Liver (tissue), 3 donors: ENCODE measurements at regions not wholly inside any gene's neighbourhood (a gene's known extent, or its start where the extent isn't known, plus 50 kb on each side); places are given as distances from the start of the nearest gene placed in this dataset.

Experiments used
- CTCF ChIP-seq: fragments of 150-350 bp; IDR thresholded peaks from 2 replicates; pipeline ENCODE4 v1.5.1; 2017; ENCODE audit warnings: improper control_type of control experiment, low read depth, low read length; ENCODE audit not compliant: missing input control
- EGR1 ChIP-seq, 2 donors: IDR thresholded peaks; 2 replicates each; pipeline ENCODE4 v1.6.1; 2016 to 2018; ENCODE audit warnings: antibody characterized with exemption in 2 of 2, low read depth in 2 of 2
- MAX ChIP-seq: IDR thresholded peaks from 2 replicates; pipeline ENCODE4 v1.6.1; 2016; ENCODE audit warnings: antibody characterized with exemption
- RAD21 ChIP-seq, 2 donors: IDR thresholded peaks; 2 replicates each; pipeline ENCODE4 v1.6.1; 2016; ENCODE audit warnings: antibody characterized with exemption in 2 of 2, mild to moderate bottlenecking in 2 of 2
- REST ChIP-seq: IDR thresholded peaks from 2 replicates; pipeline ENCODE4 v1.6.1; 2016; ENCODE audit warnings: antibody characterized with exemption, mild to moderate bottlenecking
- RXRA ChIP-seq, 2 donors: IDR thresholded peaks; 2 replicates each; pipeline ENCODE4 v1.6.1; 2017 to 2018; ENCODE audit warnings: antibody characterized with exemption in 2 of 2, mild to moderate bottlenecking in 1 of 2
- SP1 ChIP-seq: IDR thresholded peaks from 2 replicates; pipeline ENCODE4 v1.6.1; 2018; ENCODE audit warnings: antibody characterized with exemption, mild to moderate bottlenecking
- TAF1 ChIP-seq: conservative IDR thresholded peaks from 2 replicates; pipeline ENCODE4 v1.6.1; 2016; ENCODE audit warnings: antibody characterized with exemption, mild to moderate bottlenecking
- YY1 ChIP-seq: IDR thresholded peaks from 2 replicates; pipeline ENCODE4 v1.6.1; 2016; ENCODE audit warnings: antibody characterized with exemption, mild to moderate bottlenecking
- ZBTB33 ChIP-seq: IDR thresholded peaks from 2 replicates; pipeline ENCODE4 v1.6.1; 2016; ENCODE audit warnings: antibody characterized with exemption
- donor health status: healthy.
- donor health status: healthy.

- TF ChIP-seq CTCF: no peak
- no peak for TF ChIP-seq TAF1
- TF ChIP-seq RAD21 (IDR thresholded peaks at IDR 0.05): no peak
- no peak for TF ChIP-seq REST
- no peak for TF ChIP-seq YY1
- TF ChIP-seq SP1: no peak
- no peak for TF ChIP-seq EGR1 (IDR thresholded peaks at IDR 0.05; ENCODE audit: low read depth in 2 of 2)
- TF ChIP-seq MAX: no peak
- TF ChIP-seq ZBTB33: no peak
- TF ChIP-seq RXRA (IDR thresholded peaks at IDR 0.05): no peak
Measured at GRCh38 chr2:17231394-17231965, 286.8 kb downstream of the RAD51AP2 start.
